Prostate gland (tissue), 2 donors: ENCODE measurements at regions not wholly inside any gene's neighbourhood (a gene's known extent, or its start where the extent isn't known, plus 50 kb on each side); places are given as distances from the start of the nearest gene placed in this dataset.

Experiments
- CTCF ChIP-seq, 4 experiments: fragments of 200-600 bp in 2 of 4; fragments of 450-650 bp in 2 of 4; sonication (generic) in 2 of 4; IDR thresholded peaks; 1 replicate in 3 of 4; 2 replicates in 1 of 4; pipeline ENCODE4 v1.5.1; 2016 to 2019; ENCODE audit warnings: antibody characterized with exemption in 4 of 4, mild to moderate bottlenecking in 2 of 4, moderate library complexity in 2 of 4
- POLR2A ChIP-seq: fragments of 450-650 bp; IDR thresholded peaks from one replicate; pipeline ENCODE4 v1.6.1; 2016; ENCODE audit warnings: antibody characterized with exemption, mild to moderate bottlenecking
- POLR2AphosphoS5 ChIP-seq: sonication (generic); formaldehyde crosslinking; IDR thresholded peaks from one replicate; pipeline ENCODE4 v1.6.1; 2017; ENCODE audit warnings: antibody characterized with exemption

GRCh38 chr18:41370740-41371139 lies 584.3 kb upstream of the PIK3C3 start:
- no peak for TF ChIP-seq POLR2A
- TF ChIP-seq CTCF (IDR thresholded peaks at IDR 0.05), result no peak
- no peak for TF ChIP-seq POLR2AphosphoS5
